SK-N-MC (cell line): ENCODE measurements at regions not wholly inside any gene's neighbourhood (a gene's known extent, or its start where the extent isn't known, plus 50 kb on each side); places are given as distances from the start of the nearest gene placed in this dataset.

Source experiments
- EZH2 ChIP-seq: fragments of 200-600 bp; sonication (generic); IDR thresholded peaks from one replicate; pipeline ENCODE4 v1.6.1; 2017; ENCODE audit warnings: antibody characterized with exemption
- POLR2AphosphoS5 ChIP-seq: IDR thresholded peaks from 2 replicates; pipeline ENCODE4 v1.6.1; 2012; ENCODE audit warnings: mild to moderate bottlenecking, low read depth, low read length, borderline replicate concordance

- TF ChIP-seq POLR2AphosphoS5 (no peak), EZH2 (no peak)
Measured at GRCh38 chr2:2455151-2455550, 124.1 kb upstream of the MYT1L start.
